Inferior parietal cortex (tissue), 1 donor: ENCODE measurements at regions not wholly inside any gene's neighbourhood (a gene's known extent, or its start where the extent isn't known, plus 50 kb on each side); places are given as distances from the start of the nearest gene placed in this dataset.

Experiments
- DNase-seq: peaks from one replicate; pipeline ENCODE4 v3.0.0-alpha.2; 2016; ENCODE audit errors: extremely low spot score

GRCh38 chr7:36096460-36097095, 56.5 kb upstream of the EEPD1 start:
- no peak for DNase-seq

DNA sequence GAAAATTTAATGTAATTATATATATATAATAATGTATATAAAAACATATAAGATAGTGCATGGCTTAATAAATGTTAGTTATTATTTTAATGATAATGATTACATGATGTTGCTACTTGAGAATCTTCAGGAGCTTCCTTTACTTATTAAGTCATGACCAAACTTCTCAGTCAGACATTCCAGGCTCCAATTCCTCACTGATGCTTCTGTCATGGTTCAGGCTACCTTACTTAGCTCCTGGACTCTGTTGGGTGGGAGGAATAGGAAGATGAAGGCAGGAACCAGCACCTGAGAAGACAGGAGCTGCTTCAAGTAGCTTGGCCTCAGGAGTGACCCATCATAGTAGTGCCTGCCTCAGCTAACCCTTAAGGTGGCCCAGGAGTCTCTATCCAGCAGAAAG, 55.0 kb upstream of the EEPD1 start:
- no peak for DNase-seq

- DNase-seq: no peak
Observed at GRCh38 chr7:36100226-36100625, 52.8 kb upstream of the EEPD1 start.

DNA sequence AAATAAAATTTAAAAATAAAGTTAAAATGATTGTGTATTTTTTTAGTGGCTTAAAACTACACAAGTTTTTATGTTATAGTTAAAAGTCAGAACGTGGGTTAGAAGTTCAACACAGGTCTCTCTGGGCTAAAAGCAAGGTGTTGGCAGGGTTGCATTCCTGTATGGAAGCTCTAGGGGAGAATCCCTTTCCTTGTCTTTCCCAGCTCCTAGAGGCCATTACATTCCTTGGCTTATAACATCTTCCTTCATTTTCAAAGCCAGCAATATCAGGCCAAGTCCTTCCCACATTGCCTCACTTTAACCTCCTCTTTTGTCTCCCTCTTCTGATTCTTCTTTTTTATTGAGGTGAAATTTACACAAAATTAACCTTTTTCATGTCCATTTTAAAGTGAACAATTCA, 52.4 kb upstream of the EEPD1 start:
- no peak for DNase-seq
